H1 (cell line): ENCODE measurements at regions not wholly inside any gene's neighbourhood (a gene's known extent, or its start where the extent isn't known, plus 50 kb on each side); places are given as distances from the start of the nearest gene placed in this dataset.

Source experiments
- CTCF ChIA-PET: fragments of 300-600 bp; sonication (Branson Sonifier 250); formaldehyde crosslinking; loops from one replicate; lab custom pipeline; 2021; ENCODE audit not compliant: partially characterized antibody; lab: Charles Lee
- POLR2A ChIA-PET: fragments of 300-600 bp; sonication (Branson Sonifier 250); formaldehyde crosslinking; loops from one replicate; lab custom pipeline; 2021; ENCODE audit warnings: inconsistent platforms; ENCODE audit not compliant: partially characterized antibody; lab: Charles Lee
- DNase-seq, 2 experiments: peaks; one replicate each; pipeline versions ENCODE4 v3.0.0 to v3.0.0-alpha.2; 2010 to 2022; ENCODE audit warnings: low spot score in 2 of 2, low read depth in 1 of 2, mixed read lengths in 1 of 2
- FAIRE-seq: peaks from 2 replicates; lab custom pipeline; 2011; peaks lifted over from hg19 to GRCh38; lab: Jason Lieb, UNC
- H2AFZ ChIP-seq: 2 replicates; pipeline ENCODE4 v1.8.1; 2012; ENCODE audit warnings: low read length, inconsistent platforms
- H2AK5ac ChIP-seq: 2 replicates; pipeline ENCODE4 v1.6.1; 2013; ENCODE audit warnings: low read depth, low read length
- H2BK120ac ChIP-seq: replicated peaks from 2 replicates; pipeline ENCODE3; 2013; ENCODE audit warnings: low read depth, low read length, inconsistent platforms
- H2BK12ac ChIP-seq: 2 replicates; pipeline ENCODE4 v1.6.1; 2013; ENCODE audit warnings: low read depth, low read length
- H2BK15ac ChIP-seq: 2 replicates; pipeline ENCODE4 v1.6.1; 2013; ENCODE audit warnings: low read length
- H2BK20ac ChIP-seq: 2 replicates; pipeline ENCODE4 v1.6.1; 2013; ENCODE audit warnings: low read length
- H2BK5ac ChIP-seq: 2 replicates; pipeline ENCODE4 v1.6.1; 2013; ENCODE audit warnings: low read depth, low read length
- H3K14ac ChIP-seq: 2 replicates; pipeline ENCODE4 v1.6.1; 2013; ENCODE audit warnings: inconsistent platforms; ENCODE audit not compliant: insufficient read length
- H3K18ac ChIP-seq: 2 replicates; pipeline ENCODE4 v1.6.1; 2013; ENCODE audit warnings: low read length; ENCODE audit errors: extremely low read depth
- H3K23ac ChIP-seq: 2 replicates; pipeline ENCODE4 v1.6.1; 2013; ENCODE audit warnings: inconsistent platforms; ENCODE audit not compliant: insufficient read length
- H3K23me2 ChIP-seq: 2 replicates; pipeline ENCODE4 v1.6.1; 2013; ENCODE audit warnings: low read depth, low read length
- H3K27ac ChIP-seq: 2 replicates; pipeline ENCODE4 v1.6.1; 2011; ENCODE audit warnings: low read depth, low read length, inconsistent platforms
- H3K27me3 ChIP-seq, 4 experiments: replicated peaks in 1 of 4; 1 replicate in 1 of 4; 2 replicates in 3 of 4; pipeline versions ENCODE4 v1.6.1 to v1.8.1; 2011 to 2013; ENCODE audit warnings: low read length in 3 of 4, mild to moderate bottlenecking in 3 of 4, inconsistent platforms in 2 of 4, mixed read lengths in 2 of 4, moderate library complexity in 1 of 4; ENCODE audit not compliant: control insufficient read depth in 3 of 4, insufficient read depth in 3 of 4; ENCODE audit errors: extremely low read depth in 1 of 4
- H3K36me3 ChIP-seq, 4 experiments: 2 replicates each; pipeline versions ENCODE4 v1.6.1 to v1.8.1; 2011 to 2013; ENCODE audit warnings: mild to moderate bottlenecking in 4 of 4, low read length in 3 of 4, moderate library complexity in 2 of 4, control low read depth in 1 of 4, inconsistent platforms in 1 of 4; ENCODE audit not compliant: insufficient read depth in 4 of 4, control insufficient read depth in 2 of 4
- H3K4ac ChIP-seq: replicated peaks from 2 replicates; pipeline ENCODE3; 2013; ENCODE audit warnings: low read length, low read depth, mixed read lengths, inconsistent platforms; ENCODE audit not compliant: insufficient read length
- H3K4me1 ChIP-seq, 4 experiments: replicated peaks in 1 of 4; 1 replicate in 1 of 4; 2 replicates in 3 of 4; pipeline versions ENCODE4 v1.6.1 to v1.8.1; 2011 to 2013; ENCODE audit warnings: low read length in 3 of 4, inconsistent platforms in 2 of 4, mixed read lengths in 1 of 4; ENCODE audit not compliant: insufficient read depth in 4 of 4, control insufficient read depth in 3 of 4
- H3K4me2 ChIP-seq, 2 experiments: 2 replicates each; pipeline versions ENCODE4 v1.6.1 to v1.8.1; 2011 to 2013; ENCODE audit warnings: low read depth in 2 of 2, low read length in 2 of 2, control low read depth in 1 of 2, inconsistent platforms in 1 of 2, mild to moderate bottlenecking in 1 of 2; ENCODE audit not compliant: insufficient read depth in 1 of 2
- H3K4me3 ChIP-seq, 4 experiments: fragments of 200-600, 300-600 bp in 1 of 4; sonication (generic), shearing (Covaris generic), sonication (Bioruptor Twin) in 1 of 4; 2 replicates each; pipeline versions ENCODE4 v1.5.1 to v1.8.1; 2011 to 2016; ENCODE audit warnings: low read length in 4 of 4, low read depth in 3 of 4, control low read depth in 2 of 4, inconsistent platforms in 2 of 4, mild to moderate bottlenecking in 2 of 4, mixed read lengths in 1 of 4, moderate library complexity in 1 of 4; ENCODE audit not compliant: insufficient read depth in 2 of 4; ENCODE audit errors: extremely low read depth in 1 of 4
- H3K56ac ChIP-seq: replicated peaks from 2 replicates; pipeline ENCODE3; 2013; ENCODE audit warnings: low read depth, mild to moderate bottlenecking, mixed read lengths, low read length, inconsistent platforms; ENCODE audit not compliant: insufficient read length
- H3K79me1 ChIP-seq: 2 replicates; pipeline ENCODE4 v1.6.1; 2013; ENCODE audit warnings: low read depth, low read length, control low read depth
- H3K79me2 ChIP-seq, 2 experiments: 2 replicates each; pipeline versions ENCODE4 v1.6.1 to v1.8.1; 2012 to 2013; ENCODE audit warnings: low read length in 2 of 2, mild to moderate bottlenecking in 2 of 2, inconsistent platforms in 1 of 2; ENCODE audit not compliant: insufficient read depth in 2 of 2, control insufficient read depth in 1 of 2
- H3K9ac ChIP-seq, 4 experiments: replicated peaks in 1 of 4; 1 replicate in 1 of 4; 2 replicates in 3 of 4; pipeline versions ENCODE4 v1.6.1 to v1.8.1; 2011 to 2013; ENCODE audit warnings: low read depth in 3 of 4, low read length in 3 of 4, control low read depth in 2 of 4, mild to moderate bottlenecking in 2 of 4, moderate library complexity in 2 of 4, inconsistent platforms in 1 of 4; ENCODE audit errors: extremely low read depth in 1 of 4
- H3K9me3 ChIP-seq, 2 experiments: 2 replicates each; pipeline versions ENCODE4 v1.6.1 to v1.8.1; 2012 to 2013; ENCODE audit warnings: mild to moderate bottlenecking in 2 of 2, moderate library complexity in 2 of 2, control low read depth in 1 of 2, inconsistent platforms in 1 of 2, low read depth in 1 of 2, low read length in 1 of 2, mixed read lengths in 1 of 2; ENCODE audit not compliant: insufficient read depth in 2 of 2
- H4K20me1 ChIP-seq, 2 experiments: replicated peaks in 1 of 2; 2 replicates each; pipeline versions ENCODE3 to v1.8.1; 2011 to 2013; ENCODE audit warnings: inconsistent platforms in 2 of 2, low read length in 2 of 2, mild to moderate bottlenecking in 1 of 2; ENCODE audit not compliant: insufficient read depth in 2 of 2, control insufficient read depth in 1 of 2
- H4K5ac ChIP-seq: 2 replicates; pipeline ENCODE4 v1.6.1; 2013; ENCODE audit warnings: low read length, low read depth, mixed read lengths, inconsistent platforms; ENCODE audit not compliant: insufficient read length
- H4K8ac ChIP-seq: 2 replicates; pipeline ENCODE4 v1.8.0; 2013; ENCODE audit warnings: mild to moderate bottlenecking, moderate library complexity, low read length, inconsistent platforms; ENCODE audit not compliant: insufficient read depth; ENCODE audit errors: extremely low read depth
- H4K91ac ChIP-seq: replicated peaks from 2 replicates; pipeline ENCODE3; 2013; ENCODE audit warnings: low read length, mixed read lengths, inconsistent platforms; ENCODE audit not compliant: insufficient read length
- CHD2 ChIP-seq: IDR thresholded peaks from 2 replicates; pipeline ENCODE4 v1.6.1; 2012; ENCODE audit warnings: low read length, improper control_type of control experiment
- GABPA ChIP-seq: IDR thresholded peaks from 2 replicates; pipeline ENCODE4 v1.6.1; 2011; ENCODE audit warnings: mild to moderate bottlenecking, low read length, moderate library complexity, borderline replicate concordance; ENCODE audit not compliant: insufficient read depth
- KDM5A ChIP-seq: fragments of 200-600 bp; IDR thresholded peaks from 2 replicates; pipeline ENCODE4 v1.7.1; 2012; ENCODE audit warnings: mild to moderate bottlenecking, low read length, inconsistent platforms, mixed read lengths
- POLR2A ChIP-seq, 2 experiments: IDR thresholded peaks; 1 replicate in 1 of 2; 2 replicates in 1 of 2; pipeline ENCODE4 v1.6.1; 2011; ENCODE audit warnings: low read depth in 2 of 2, low read length in 2 of 2, mild to moderate bottlenecking in 2 of 2; ENCODE audit errors: control extremely low read depth in 1 of 2
- POLR2AphosphoS5 ChIP-seq: IDR thresholded peaks from 2 replicates; pipeline ENCODE4 v1.6.1; 2011; ENCODE audit warnings: low read depth, low read length
- WGBS, 2 experiments: shearing (Covaris generic) in 1 of 2; methylation state at CpG; one replicate each; pipeline versions ENCODE4 v1.1.6 to v1.1.7; 2013 to 2015; ENCODE audit warnings: low lambda C conversion rate in 2 of 2, mixed read lengths in 2 of 2, inconsistent platforms in 1 of 2, low coverage in 1 of 2, missing lambda C conversion rate in 1 of 2; ENCODE audit not compliant: insufficient replicate concordance in 2 of 2, insufficient coverage in 1 of 2, insufficient read length in 1 of 2; ENCODE audit errors: extremely low coverage in 1 of 2, missing lambda C conversion rate in 1 of 2; 5-methylcytosine and 5-hydroxymethylcytosine counted together
- TF ChIP-seq, protein P1 (sequence below), 3 experiments: IDR thresholded peaks; 1 replicate in 2 of 3; 2 replicates in 1 of 3; pipeline versions ENCODE4 v1.5.1 to v1.6.1; 2011; ENCODE audit warnings: low read length in 3 of 3, mild to moderate bottlenecking in 3 of 3, inconsistent platforms in 2 of 3, low read depth in 1 of 3, moderate library complexity in 1 of 3; ENCODE audit not compliant: insufficient read depth in 1 of 3; ENCODE audit errors: control extremely low read depth in 1 of 3

DNA sequence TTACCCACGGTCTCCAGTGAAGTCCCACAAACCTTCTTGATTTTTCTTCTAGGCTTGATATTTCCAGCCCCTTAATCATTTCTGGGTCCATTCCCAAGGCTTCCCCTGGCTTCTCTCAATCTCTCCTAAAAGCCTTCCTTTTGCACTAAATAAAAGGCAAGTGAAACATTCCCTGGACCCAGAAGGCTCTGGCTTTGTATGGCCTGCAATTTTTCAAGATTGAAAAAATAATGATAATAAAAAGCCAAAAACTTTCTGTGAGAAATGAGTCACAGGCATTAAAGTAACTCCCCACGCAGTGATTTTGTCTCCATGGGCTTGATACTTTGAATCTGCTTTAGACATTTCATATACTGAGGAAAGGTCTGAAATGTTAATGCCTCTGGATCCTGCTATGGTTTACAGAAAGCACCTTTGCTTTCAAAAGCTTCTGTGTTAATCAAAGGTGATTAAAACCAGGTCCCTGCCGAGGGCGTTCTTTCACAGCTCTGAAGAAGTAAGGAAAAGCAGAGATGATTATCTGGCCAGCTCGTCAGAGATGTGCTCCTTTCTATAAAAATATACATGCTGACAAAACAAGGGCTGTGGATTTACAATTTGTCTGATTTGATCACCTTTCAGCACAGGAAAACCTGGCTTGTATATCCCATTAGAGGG lies 118.9 kb upstream of the TMEM72 start:
- no peak overlapping the region for H2AK5ac ChIP-seq
- no peak overlapping the region for H2BK20ac ChIP-seq
- no peak overlapping the region for H3K18ac ChIP-seq
- no peak overlapping the region for H2BK12ac ChIP-seq
- H2BK5ac ChIP-seq: no peak overlapping the region
- no peak overlapping the region for H2BK120ac ChIP-seq
- no peak overlapping the region for H3K4me2 ChIP-seq
- H3K23me2 ChIP-seq: peaks cover 2% of the 10 kb centered on the region; the same call in 1 of the 2 replicates
- no peaks in the 10 kb centered on the region for H3K27me3 ChIP-seq
- FAIRE-seq (no peak), DNase-seq (no peak)
- no peak overlapping the region for H3K27ac ChIP-seq
- no peak overlapping the region for H4K8ac ChIP-seq
- H4K20me1 ChIP-seq: no peaks in the 10 kb centered on the region
- no peaks in the 10 kb centered on the region for H3K36me3 ChIP-seq
- CTCF ChIA-PET: interaction anchor here (0.9 kb wide), 1 partner anchor 27 kb away, joined by 3 read pairs; no protein-coding TSS in a partner anchor
- no peak overlapping the region for H3K9ac ChIP-seq
- no peak overlapping the region for H3K14ac ChIP-seq
- no peak overlapping the region for H3K4ac ChIP-seq
- no peak overlapping the region for H4K91ac ChIP-seq
- H3K79me1 ChIP-seq: no peaks in the 10 kb centered on the region
- H2BK15ac ChIP-seq: no peak overlapping the region
- H3K9me3 ChIP-seq: no peaks in the 10 kb centered on the region
- no peaks in the 10 kb centered on the region for H3K79me2 ChIP-seq
- no peak overlapping the region for H4K5ac ChIP-seq
- no peak overlapping the region for H3K23ac ChIP-seq
- no peaks in the 10 kb centered on the region for H3K4me1 ChIP-seq
- no peak overlapping the region for H3K56ac ChIP-seq
- WGBS, 2 experiments: 92% methylated on average over 5 of the region's 5 CpGs; no CpG with 5 or more reads in 1 of the 2 experiments
- H2AFZ ChIP-seq: no peak overlapping the region
- POLR2A ChIA-PET: no interaction called here
- H3K4me3 ChIP-seq: no peak overlapping the region
- TF ChIP-seq POLR2A (IDR thresholded peaks at IDR 0.05; ENCODE audit: control extremely low read depth in 1 of 2, low read depth in 2 of 2, low read length in 2 of 2): no peak
- TF ChIP-seq CHD2: no peak
- TF ChIP-seq GABPA: no peak
- no peak for TF ChIP-seq KDM5A
- TF ChIP-seq, protein P1, sequence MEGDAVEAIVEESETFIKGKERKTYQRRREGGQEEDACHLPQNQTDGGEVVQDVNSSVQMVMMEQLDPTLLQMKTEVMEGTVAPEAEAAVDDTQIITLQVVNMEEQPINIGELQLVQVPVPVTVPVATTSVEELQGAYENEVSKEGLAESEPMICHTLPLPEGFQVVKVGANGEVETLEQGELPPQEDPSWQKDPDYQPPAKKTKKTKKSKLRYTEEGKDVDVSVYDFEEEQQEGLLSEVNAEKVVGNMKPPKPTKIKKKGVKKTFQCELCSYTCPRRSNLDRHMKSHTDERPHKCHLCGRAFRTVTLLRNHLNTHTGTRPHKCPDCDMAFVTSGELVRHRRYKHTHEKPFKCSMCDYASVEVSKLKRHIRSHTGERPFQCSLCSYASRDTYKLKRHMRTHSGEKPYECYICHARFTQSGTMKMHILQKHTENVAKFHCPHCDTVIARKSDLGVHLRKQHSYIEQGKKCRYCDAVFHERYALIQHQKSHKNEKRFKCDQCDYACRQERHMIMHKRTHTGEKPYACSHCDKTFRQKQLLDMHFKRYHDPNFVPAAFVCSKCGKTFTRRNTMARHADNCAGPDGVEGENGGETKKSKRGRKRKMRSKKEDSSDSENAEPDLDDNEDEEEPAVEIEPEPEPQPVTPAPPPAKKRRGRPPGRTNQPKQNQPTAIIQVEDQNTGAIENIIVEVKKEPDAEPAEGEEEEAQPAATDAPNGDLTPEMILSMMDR (IDR thresholded peaks at IDR 0.05; ENCODE audit: control extremely low read depth in 1 of 3, insufficient read depth in 1 of 3, low read depth in 1 of 3, low read length in 3 of 3): no peak
- TF ChIP-seq POLR2AphosphoS5: no peak
